IMR-90 (cell line): ENCODE measurements at regions not wholly inside any gene's neighbourhood (a gene's known extent, or its start where the extent isn't known, plus 50 kb on each side); places are given as distances from the start of the nearest gene placed in this dataset.
"Not testable (repeated sequence)": the region's sequence is repeated elsewhere in the genome, so short reads cannot be mapped to it uniquely, and the experiment has no call there.

Source experiments
- ATAC-seq: fragments of 200-7000 bp; cut with Tn5 transposase; 2 replicates; pipeline ENCODE4 v1.9.1; 2020; ENCODE audit warnings: low read depth, mild to moderate bottlenecking, moderate library complexity
- BruUV-seq: library from RNA; stranded (reverse); fragments of 400-500 nt; replicated peaks from 2 replicates; lab custom pipeline; 2021; lab: Mats Ljungman, UMichigan
- CTCF ChIA-PET: fragments of 300-600 bp; formaldehyde crosslinking; extraction: SDS; loops from one replicate; lab custom pipeline; 2021; ENCODE audit warnings: antibody characterized with exemption; lab: Yijun Ruan, JAX
- POLR2A ChIA-PET: fragments of 300-600 bp; sonication (Branson Sonifier 250); formaldehyde crosslinking; loops from one replicate; lab custom pipeline; 2022; ENCODE audit warnings: antibody characterized with exemption; ENCODE audit not compliant: unreplicated experiment; lab: Charles Lee
- DNase-seq: peaks from one replicate; pipeline ENCODE4 v3.0.0; 2013
- H2AFZ ChIP-seq: replicated peaks from 2 replicates; pipeline ENCODE3; 2013; ENCODE audit warnings: low read length, mild to moderate bottlenecking; ENCODE audit not compliant: poor library complexity
- H2AK5ac ChIP-seq: 2 replicates; pipeline ENCODE4 v1.6.1; 2013; ENCODE audit warnings: low read depth, low read length, inconsistent platforms
- H2AK9ac ChIP-seq: replicated peaks from 2 replicates; pipeline ENCODE3; 2013; ENCODE audit warnings: mild to moderate bottlenecking, low read depth, low read length, moderate library complexity; ENCODE audit not compliant: poor library complexity
- H2BK120ac ChIP-seq: 2 replicates; pipeline ENCODE4 v1.6.1; 2013; ENCODE audit warnings: low read depth, low read length, inconsistent platforms
- H2BK15ac ChIP-seq: 3 replicates; pipeline ENCODE4 v1.6.1; 2013; ENCODE audit warnings: low read depth, low read length, inconsistent platforms
- H2BK20ac ChIP-seq: 2 replicates; pipeline ENCODE4 v1.6.1; 2013; ENCODE audit warnings: low read depth, mild to moderate bottlenecking, inconsistent platforms, low read length, moderate library complexity
- H2BK5ac ChIP-seq: 2 replicates; pipeline ENCODE4 v1.6.1; 2013; ENCODE audit warnings: mild to moderate bottlenecking, low read depth, low read length, inconsistent platforms; ENCODE audit not compliant: poor library complexity, severe bottlenecking
- H3K14ac ChIP-seq: replicated peaks from 2 replicates; pipeline ENCODE4 v1.6.1; 2013; ENCODE audit warnings: low read depth, low read length, inconsistent platforms
- H3K18ac ChIP-seq: 2 replicates; pipeline ENCODE4 v1.6.1; 2013; ENCODE audit warnings: low read depth, low read length, control low read depth
- H3K23ac ChIP-seq: 2 replicates; pipeline ENCODE4 v1.6.1; 2013; ENCODE audit warnings: low read depth, low read length, inconsistent platforms
- H3K27ac ChIP-seq: 2 replicates; pipeline ENCODE4 v1.5.1; 2013; ENCODE audit warnings: mild to moderate bottlenecking, control low read depth, low read length; ENCODE audit not compliant: insufficient read depth
- H3K27me3 ChIP-seq: 2 replicates; pipeline ENCODE4 v1.6.1; 2013; ENCODE audit warnings: low read length; ENCODE audit not compliant: control insufficient read depth, insufficient read depth
- H3K36me3 ChIP-seq: 2 replicates; pipeline ENCODE4 v1.6.1; 2013; ENCODE audit warnings: low read length, mixed read lengths; ENCODE audit not compliant: control insufficient read depth, insufficient read depth
- H3K4ac ChIP-seq: 2 replicates; pipeline ENCODE4 v1.6.1; 2013; ENCODE audit warnings: low read depth, low read length, inconsistent platforms
- H3K4me1 ChIP-seq: 2 replicates; pipeline ENCODE4 v1.6.1; 2013; ENCODE audit warnings: low read length, mixed read lengths; ENCODE audit not compliant: control insufficient read depth, insufficient read depth
- H3K4me2 ChIP-seq: 2 replicates; pipeline ENCODE4 v1.6.1; 2013; ENCODE audit warnings: low read depth, mild to moderate bottlenecking, control low read depth, low read length, moderate library complexity
- H3K4me3 ChIP-seq: 2 replicates; pipeline ENCODE4 v1.5.1; 2013; ENCODE audit warnings: low read depth, mild to moderate bottlenecking, control low read depth, low read length, moderate library complexity; ENCODE audit not compliant: insufficient read depth
- H3K56ac ChIP-seq: 2 replicates; pipeline ENCODE4 v1.6.1; 2013; ENCODE audit warnings: low read length, inconsistent platforms; ENCODE audit not compliant: insufficient read depth; ENCODE audit errors: extremely low read depth
- H3K79me1 ChIP-seq, 2 experiments: 2 replicates each; pipeline ENCODE4 v1.6.1; 2013; ENCODE audit warnings: low read length in 2 of 2, inconsistent platforms in 1 of 2, low read depth in 1 of 2
- H3K9ac ChIP-seq: 2 replicates; pipeline ENCODE4 v1.6.1; 2013; ENCODE audit warnings: low read depth, low read length, control low read depth
- H3K9me1 ChIP-seq: 2 replicates; pipeline ENCODE4 v1.6.1; 2013; ENCODE audit warnings: low read length, inconsistent platforms; ENCODE audit not compliant: insufficient read depth
- H3K9me3 ChIP-seq: 2 replicates; pipeline ENCODE4 v1.6.1; 2013; ENCODE audit warnings: low read length; ENCODE audit not compliant: control insufficient read depth, insufficient read depth
- H4K20me1 ChIP-seq: 2 replicates; pipeline ENCODE4 v1.6.1; 2013; ENCODE audit warnings: low read length, inconsistent platforms; ENCODE audit not compliant: insufficient read depth
- H4K5ac ChIP-seq: 2 replicates; pipeline ENCODE4 v1.6.1; 2013; ENCODE audit warnings: mild to moderate bottlenecking, low read depth, low read length, control low read depth
- H4K8ac ChIP-seq, 2 experiments: 2 replicates each; pipeline ENCODE4 v1.6.1; 2013; ENCODE audit warnings: low read depth in 2 of 2, low read length in 2 of 2, control low read depth in 1 of 2, inconsistent platforms in 1 of 2
- H4K91ac ChIP-seq: 2 replicates; pipeline ENCODE4 v1.6.1; 2013; ENCODE audit warnings: low read depth, low read length, inconsistent platforms; ENCODE audit not compliant: insufficient read depth
- WGBS, 2 experiments: methylation state at CpG; one replicate each; pipeline versions ENCODE4 v1.1.5 to v1.1.7; 2013; ENCODE audit warnings: missing lambda C conversion rate in 2 of 2; ENCODE audit not compliant: insufficient read length in 1 of 2; ENCODE audit errors: extremely low coverage in 2 of 2; 5-methylcytosine and 5-hydroxymethylcytosine counted together
- dilution Hi-C: fragments of 300-500 bp; cut with HindIII; formaldehyde crosslinking; loops from one replicate; pipeline ENCODE4 v1.14.3; 2018; ENCODE audit warnings: low sequenced_read_pairs; ENCODE audit not compliant: unreplicated experiment
- in situ Hi-C: fragments of 300-500 bp; cut with MboI; formaldehyde crosslinking; loops from 3 replicates; pipeline ENCODE4 v1.14.3; 2019; ENCODE audit warnings: low sequenced_read_pairs, inconsistent platforms, mixed read lengths
- intact Hi-C: fragments of 100-400 bp; cut with micrococcal nuclease; formaldehyde crosslinking; loops from 2 replicates; pipeline ENCODE4 v1.10.0; 2022

DNA sequence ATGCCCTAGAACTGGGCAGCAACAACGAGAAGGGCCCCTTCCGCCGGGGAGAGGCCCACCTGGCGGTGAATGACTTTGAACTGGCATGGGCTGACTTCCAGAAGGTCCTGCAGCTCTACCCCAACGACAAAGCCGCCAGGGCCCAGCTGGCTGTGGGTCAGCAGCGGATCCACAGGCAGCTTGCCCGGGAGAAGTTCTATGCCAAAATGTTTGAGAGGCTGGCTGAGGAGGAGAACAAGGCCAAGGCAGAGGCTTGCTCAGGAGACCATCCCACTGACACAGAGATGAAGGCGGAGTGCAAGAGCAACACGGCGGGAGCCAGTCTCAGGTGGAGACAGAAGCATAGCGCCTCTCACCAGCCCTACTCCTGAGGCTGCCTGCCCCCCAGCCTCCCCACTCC lies 276.6 kb downstream of the SPATA31A1 start:
- H3K79me1 ChIP-seq, H3K9ac ChIP-seq, ATAC-seq, H4K91ac ChIP-seq, H3K56ac ChIP-seq, H3K23ac ChIP-seq, H2BK5ac ChIP-seq, H3K18ac ChIP-seq, H3K9me3 ChIP-seq, POLR2A ChIA-PET, H3K4me2 ChIP-seq, H3K36me3 ChIP-seq, H4K8ac ChIP-seq, in situ Hi-C loops, H2AK9ac ChIP-seq, H2AK5ac ChIP-seq, H3K14ac ChIP-seq, H3K27me3 ChIP-seq, H4K5ac ChIP-seq, BruUV-seq, CTCF ChIA-PET, H2BK120ac ChIP-seq, H3K27ac ChIP-seq, intact Hi-C loops, H2BK15ac ChIP-seq, H2AFZ ChIP-seq, dilution Hi-C loops, H3K4ac ChIP-seq, H3K9me1 ChIP-seq, H4K20me1 ChIP-seq, H2BK20ac ChIP-seq, H3K4me3 ChIP-seq, DNase-seq, H3K4me1 ChIP-seq: not testable (repeated sequence)
- WGBS, 2 experiments: no CpG with 5 or more reads among the region's 12 CpGs

DNA sequence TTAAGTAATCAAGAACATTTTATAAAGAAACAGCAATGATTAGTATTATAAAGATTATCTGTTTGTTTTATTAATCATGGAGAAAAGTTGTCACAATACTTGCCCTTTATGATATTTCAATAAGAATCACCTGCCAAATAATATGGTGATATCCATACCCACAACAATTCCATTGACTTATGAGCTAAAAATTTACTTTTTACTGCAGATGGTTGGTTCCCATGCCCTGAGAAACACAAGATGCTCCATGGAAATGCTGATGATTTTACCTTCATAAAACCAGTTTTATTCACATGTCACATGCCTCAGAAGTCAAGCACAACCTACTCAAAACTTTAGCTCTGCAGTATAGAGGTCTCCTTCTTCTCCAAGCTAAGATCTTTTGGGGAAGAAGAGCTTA lies 293.6 kb downstream of the SPATA31A1 start:
- dilution Hi-C loops, ATAC-seq, H3K27ac ChIP-seq, H3K14ac ChIP-seq, H4K20me1 ChIP-seq, H3K9me3 ChIP-seq, H2BK15ac ChIP-seq, H2AFZ ChIP-seq, H3K18ac ChIP-seq, H2BK5ac ChIP-seq, H3K27me3 ChIP-seq, intact Hi-C loops, in situ Hi-C loops, POLR2A ChIA-PET, BruUV-seq, DNase-seq, H3K4me2 ChIP-seq, H2BK20ac ChIP-seq, H4K91ac ChIP-seq, CTCF ChIA-PET, H4K8ac ChIP-seq, H2BK120ac ChIP-seq, H2AK5ac ChIP-seq, H3K23ac ChIP-seq, H3K4me3 ChIP-seq, H3K79me1 ChIP-seq, H3K4me1 ChIP-seq, H2AK9ac ChIP-seq, H3K9me1 ChIP-seq, H3K56ac ChIP-seq, H3K36me3 ChIP-seq, H4K5ac ChIP-seq, H3K9ac ChIP-seq, H3K4ac ChIP-seq: not testable (repeated sequence)
